NCI-H1930 (cell line): ENCODE measurements at regions not wholly inside any gene's neighbourhood (a gene's known extent, or its start where the extent isn't known, plus 50 kb on each side); places are given as distances from the start of the nearest gene placed in this dataset.
"Not testable (repeated sequence)": the region's sequence is repeated elsewhere in the genome, so short reads cannot be mapped to it uniquely, and the experiment has no call there.

Experiments
- DNase-seq, 2 experiments: peaks; one replicate each; lab custom pipeline; 2025; lab: John Stamatoyannopoulos, UW

- no peak for DNase-seq
These were observed 271.6 kb upstream of the PLEKHG7 start for GRCh38 chr12:92431146-92431545.

GRCh38 chr12:92426332-92426731 is 276.5 kb upstream of the PLEKHG7 start:
- DNase-seq: no peak

- no peak for DNase-seq
These were observed 277.6 kb upstream of the PLEKHG7 start for GRCh38 chr12:92425165-92425564.

- DNase-seq: no peak
These were observed 278.5 kb upstream of the PLEKHG7 start for GRCh38 chr12:92424338-92424737.

GRCh38 chr12:92421701-92422100 is 276.1 kb upstream of the BTG1 start:
- DNase-seq: no peak

- no peak for DNase-seq
These were observed 275.4 kb upstream of the BTG1 start for GRCh38 chr12:92421042-92421441.

- no peak for DNase-seq
These were observed 273.6 kb upstream of the BTG1 start for GRCh38 chr12:92419201-92419600.

- no peak for DNase-seq
These were observed 272.7 kb upstream of the BTG1 start for GRCh38 chr12:92418381-92418780.

- DNase-seq: no peak
These were observed 271.7 kb upstream of the BTG1 start for GRCh38 chr12:92417373-92417772.

- no peak for DNase-seq
These were observed 270.8 kb upstream of the BTG1 start for GRCh38 chr12:92416385-92416812.

GRCh38 chr12:92414170-92415070 is 268.8 kb upstream of the BTG1 start:
- DNase-seq: no peak

GRCh38 chr12:92413286-92413685 is 267.6 kb upstream of the BTG1 start:
- DNase-seq: no peak

- no peak for DNase-seq
These were observed 267.2 kb upstream of the BTG1 start for GRCh38 chr12:92412856-92413255.

- no peak for DNase-seq
These were observed 266.0 kb upstream of the BTG1 start for GRCh38 chr12:92411687-92412086.

GRCh38 chr12:92408072-92408900 is 262.6 kb upstream of the BTG1 start:
- DNase-seq: peak; percentile 0 to 3

GRCh38 chr12:92406404-92407070 is 260.9 kb upstream of the BTG1 start:
- not testable (repeated sequence) for DNase-seq

GRCh38 chr12:92405801-92406251 is 260.2 kb upstream of the BTG1 start:
- not testable (repeated sequence) for DNase-seq

GRCh38 chr12:92404921-92405320 is 259.3 kb upstream of the BTG1 start:
- DNase-seq: no peak

- DNase-seq: no peak
These were observed 258.7 kb upstream of the BTG1 start for GRCh38 chr12:92404259-92404894.

GRCh38 chr12:92403210-92404175 is 257.8 kb upstream of the BTG1 start:
- no peak for DNase-seq

GRCh38 chr12:92402415-92402814 is 256.8 kb upstream of the BTG1 start:
- DNase-seq: no peak
